Activated T-helper 1 cell treated with anti-CD3 and anti-CD28 coated beads, Interleukin-12 subunit alpha, Interleukin-12 subunit beta, Interleukin-2, Interleukin-4 antibody, amounts not matched to agents 30 ng/mL and 10 ng/mL and 1 ng/mL, durations not matched to agents 14 hours and 24 hours and 36 hours (primary cell): ENCODE measurements at regions not wholly inside any gene's neighbourhood (a gene's known extent, or its start where the extent isn't known, plus 50 kb on each side); places are given as distances from the start of the nearest gene placed in this dataset.

Source experiments
- DNase-seq: peaks from one replicate; pipeline ENCODE4 v3.0.0; 2021; ENCODE audit warnings: low spot score
- H3K27ac Mint-ChIP-seq: one replicate; pipeline ENCODE4 v1.8.0; 2021; ENCODE audit warnings: mild to moderate bottlenecking, mixed read lengths
- H3K27me3 Mint-ChIP-seq: one replicate; pipeline ENCODE4 v1.8.0; 2022; ENCODE audit warnings: mild to moderate bottlenecking, moderate library complexity, mixed read lengths; ENCODE audit not compliant: insufficient read depth
- H3K36me3 Mint-ChIP-seq: one replicate; pipeline ENCODE4 v1.8.0; 2021; ENCODE audit warnings: low read depth, mixed read lengths
- H3K4me1 Mint-ChIP-seq: one replicate; pipeline ENCODE4 v1.8.0; 2021; ENCODE audit warnings: low read depth, mixed read lengths
- H3K4me3 Mint-ChIP-seq: one replicate; pipeline ENCODE4 v1.8.0; 2021; ENCODE audit warnings: mild to moderate bottlenecking, moderate library complexity, mixed read lengths
- H3K9me3 Mint-ChIP-seq: one replicate; pipeline ENCODE4 v1.8.0; 2021; ENCODE audit warnings: mixed read lengths
- intact Hi-C: fragments of 100-400 bp; cut with micrococcal nuclease; formaldehyde crosslinking; loops from one replicate; pipeline ENCODE4 v1.15.1; 2024

DNA sequence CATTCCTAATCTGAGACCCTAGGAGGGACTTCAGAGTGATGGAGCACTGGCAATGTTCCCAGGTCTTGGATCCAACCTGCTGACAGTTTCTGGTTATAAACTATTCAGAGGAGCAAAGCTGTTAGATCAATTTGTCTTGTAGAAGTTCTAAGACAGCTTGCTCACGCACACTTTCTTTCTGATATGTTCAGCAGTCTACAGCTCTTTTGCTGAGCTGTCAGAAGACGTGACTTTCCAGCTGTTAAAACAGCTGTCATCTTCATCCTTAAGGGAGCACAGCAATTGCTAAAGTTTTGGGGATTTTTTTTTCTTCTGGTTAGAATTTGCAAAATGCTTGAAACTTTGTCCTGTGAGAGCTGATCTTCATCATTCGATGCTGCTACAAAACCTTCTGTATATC lies 823.1 kb downstream of the SORCS1 start:
- H3K4me3 Mint-ChIP-seq: no peak overlapping the region
- H3K9me3 Mint-ChIP-seq: no peaks in the 10 kb centered on the region
- intact Hi-C loops: no loop called here
- H3K4me1 Mint-ChIP-seq: no peaks in the 10 kb centered on the region
- no peak overlapping the region for H3K27ac Mint-ChIP-seq
- H3K36me3 Mint-ChIP-seq: no peaks in the 10 kb centered on the region
- H3K27me3 Mint-ChIP-seq: no peaks in the 10 kb centered on the region
- DNase-seq: no peak

DNA sequence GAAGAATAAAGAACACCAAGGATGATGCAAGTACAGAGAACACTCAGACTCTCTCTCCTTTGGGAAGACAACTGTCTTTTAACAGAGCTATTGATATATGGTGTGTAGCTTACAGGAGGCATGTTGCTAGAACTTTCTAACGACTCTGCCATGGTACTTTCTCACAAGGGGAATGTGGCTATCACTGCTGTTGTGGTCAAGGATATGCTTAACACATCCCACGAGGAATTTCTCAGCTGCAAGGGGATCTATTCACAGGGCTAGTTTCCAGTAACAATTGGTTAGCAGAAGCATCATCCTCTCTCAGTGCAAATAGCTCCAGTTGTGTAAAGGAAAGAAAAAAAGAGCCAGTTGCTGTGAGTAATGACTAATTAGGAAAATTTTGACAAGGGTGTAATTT lies 826.0 kb downstream of the SORCS1 start:
- peaks cover 10% of the 10 kb centered on the region for H3K9me3 Mint-ChIP-seq
- H3K4me3 Mint-ChIP-seq: no peak overlapping the region
- no peak for DNase-seq
- no peaks in the 10 kb centered on the region for H3K27me3 Mint-ChIP-seq
- H3K27ac Mint-ChIP-seq: no peak overlapping the region
- intact Hi-C loops: no loop called here
- no peaks in the 10 kb centered on the region for H3K4me1 Mint-ChIP-seq
- H3K36me3 Mint-ChIP-seq: no peaks in the 10 kb centered on the region

DNA sequence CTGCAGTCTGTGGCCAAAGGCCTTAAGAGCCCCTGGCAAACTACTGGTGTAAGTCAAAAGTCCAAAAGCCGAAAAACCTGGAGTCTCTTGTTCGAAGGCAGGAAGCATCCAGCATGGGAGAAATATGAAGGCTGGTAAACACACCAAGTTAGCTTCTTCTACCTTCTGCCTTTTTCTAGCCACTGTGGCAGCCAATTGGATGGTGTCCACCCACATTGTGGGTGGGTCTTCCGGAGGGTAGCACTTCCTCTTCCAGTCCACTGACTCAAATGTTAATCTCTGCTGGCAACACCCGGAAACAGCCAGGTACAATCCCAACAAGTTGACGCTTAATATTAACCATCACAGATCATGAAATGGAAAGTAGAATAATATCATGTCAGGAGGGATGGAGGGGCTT lies 827.6 kb downstream of the SORCS1 start:
- no peaks in the 10 kb centered on the region for H3K4me1 Mint-ChIP-seq
- H3K27me3 Mint-ChIP-seq: no peaks in the 10 kb centered on the region
- intact Hi-C loops: no loop called here
- no peak for DNase-seq
- no peak overlapping the region for H3K27ac Mint-ChIP-seq
- H3K4me3 Mint-ChIP-seq: no peak overlapping the region
- H3K9me3 Mint-ChIP-seq: peaks cover 10% of the 10 kb centered on the region
- no peaks in the 10 kb centered on the region for H3K36me3 Mint-ChIP-seq

- no peaks in the 10 kb centered on the region for H3K4me1 Mint-ChIP-seq
- no peaks in the 10 kb centered on the region for H3K27me3 Mint-ChIP-seq
- no peaks in the 10 kb centered on the region for H3K36me3 Mint-ChIP-seq
- no peak overlapping the region for H3K27ac Mint-ChIP-seq
- intact Hi-C loops: no loop called here
- no peak for DNase-seq
- peaks cover 39% of the 10 kb centered on the region for H3K9me3 Mint-ChIP-seq
- H3K4me3 Mint-ChIP-seq: no peak overlapping the region
Measured at GRCh38 chr10:106327747-106328146, 836.8 kb downstream of the SORCS1 start.

GRCh38 chr10:106320876-106321275 lies 843.6 kb downstream of the SORCS1 start:
- H3K27me3 Mint-ChIP-seq: no peaks in the 10 kb centered on the region
- no peak for DNase-seq
- H3K36me3 Mint-ChIP-seq: no peaks in the 10 kb centered on the region
- H3K4me1 Mint-ChIP-seq: no peaks in the 10 kb centered on the region
- no peak overlapping the region for H3K4me3 Mint-ChIP-seq
- H3K9me3 Mint-ChIP-seq: peaks cover 18% of the 10 kb centered on the region
- intact Hi-C loops: no loop called here
- no peak overlapping the region for H3K27ac Mint-ChIP-seq

DNA sequence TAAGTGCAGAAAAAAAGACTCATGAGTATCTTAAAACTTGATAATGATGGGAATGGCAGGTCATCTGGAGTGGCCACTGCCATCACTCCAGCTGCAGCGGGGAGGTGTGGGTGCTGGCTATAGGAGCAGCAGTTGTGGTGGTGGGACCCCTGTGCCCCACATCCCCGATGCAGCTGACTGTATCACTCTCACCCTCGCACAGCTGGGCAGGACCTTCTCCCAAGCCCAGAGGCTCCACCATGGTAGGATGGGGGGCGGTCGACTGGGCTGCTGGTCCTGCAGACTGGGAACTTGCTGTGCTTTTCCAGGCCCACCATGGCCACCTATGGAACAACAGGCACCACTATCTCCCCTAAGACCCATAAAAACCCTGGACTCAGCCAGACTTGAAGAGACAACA lies 844.4 kb downstream of the SORCS1 start:
- Mint-ChIP-seq H3K4me1 (no peaks in the 10 kb centered on the region), H3K36me3 (no peaks in the 10 kb centered on the region), H3K9me3 (peaks cover 15% of the 10 kb centered on the region), H3K27me3 (no peaks in the 10 kb centered on the region), H3K4me3 (no peak overlapping the region), H3K27ac (no peak overlapping the region)
- intact Hi-C loops: no loop called here
- DNase-seq: no peak

GRCh38 chr10:106317554-106317953 lies 847.0 kb downstream of the SORCS1 start:
- Mint-ChIP-seq H3K27ac (no peak overlapping the region), H3K27me3 (no peaks in the 10 kb centered on the region), H3K36me3 (no peaks in the 10 kb centered on the region), H3K9me3 (peaks cover 10% of the 10 kb centered on the region), H3K4me1 (no peaks in the 10 kb centered on the region), H3K4me3 (no peak overlapping the region)
- no peak for DNase-seq
- intact Hi-C loops: no loop called here

DNA sequence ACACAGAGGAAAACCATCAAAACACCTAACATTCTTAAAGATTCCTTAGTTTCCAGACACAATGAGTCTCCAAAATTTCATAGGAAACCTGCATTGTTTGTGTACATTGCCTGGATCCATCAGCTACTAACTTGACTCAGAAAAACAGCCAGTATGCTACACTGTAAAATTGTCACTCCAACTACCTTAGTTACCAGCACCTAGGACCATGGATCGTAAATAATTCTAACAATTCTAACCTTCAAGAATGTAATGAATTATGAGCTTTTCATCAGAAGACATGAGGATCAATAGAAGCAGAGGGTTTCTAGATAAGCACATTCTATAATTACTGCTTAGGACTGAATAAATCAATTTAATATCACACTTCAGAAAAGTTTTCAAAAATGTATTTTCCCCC lies 851.5 kb downstream of the SORCS1 start:
- no peaks in the 10 kb centered on the region for H3K4me1 Mint-ChIP-seq
- H3K36me3 Mint-ChIP-seq: no peaks in the 10 kb centered on the region
- DNase-seq: no peak
- H3K4me3 Mint-ChIP-seq: no peak overlapping the region
- intact Hi-C loops: no loop called here
- H3K9me3 Mint-ChIP-seq: peaks cover 8% of the 10 kb centered on the region
- no peak overlapping the region for H3K27ac Mint-ChIP-seq
- no peaks in the 10 kb centered on the region for H3K27me3 Mint-ChIP-seq

- Mint-ChIP-seq H3K4me3 (no peak overlapping the region), H3K36me3 (no peaks in the 10 kb centered on the region), H3K9me3 (peaks cover 8% of the 10 kb centered on the region), H3K27me3 (no peaks in the 10 kb centered on the region), H3K4me1 (no peaks in the 10 kb centered on the region), H3K27ac (no peak overlapping the region)
- DNase-seq: no peak
- intact Hi-C loops: no loop called here
Measured at GRCh38 chr10:106312087-106312486, 852.4 kb downstream of the SORCS1 start.

DNA sequence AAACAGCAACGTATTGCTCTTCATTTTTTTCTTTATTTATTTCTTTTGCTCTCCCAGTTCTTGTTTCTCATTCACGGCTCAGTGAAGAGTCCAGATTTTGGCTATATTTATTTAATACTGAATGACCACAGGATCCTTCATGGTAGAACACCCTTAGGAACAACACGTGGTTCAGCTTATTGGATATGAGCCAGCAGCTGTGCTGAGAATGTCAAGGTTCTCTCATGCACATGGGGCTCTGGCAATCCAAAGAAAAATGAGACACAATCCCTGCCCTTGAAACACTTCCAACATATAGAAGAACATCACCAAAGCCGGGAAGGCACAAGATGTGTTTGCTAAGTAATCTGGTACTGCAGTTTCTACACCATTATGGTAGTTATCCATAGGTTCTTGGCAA lies 852.9 kb downstream of the SORCS1 start:
- no peak for DNase-seq
- Mint-ChIP-seq H3K4me3 (no peak overlapping the region), H3K9me3 (peaks cover 8% of the 10 kb centered on the region), H3K27ac (no peak overlapping the region), H3K36me3 (no peaks in the 10 kb centered on the region), H3K27me3 (no peaks in the 10 kb centered on the region), H3K4me1 (no peaks in the 10 kb centered on the region)
- intact Hi-C loops: no loop called here

DNA sequence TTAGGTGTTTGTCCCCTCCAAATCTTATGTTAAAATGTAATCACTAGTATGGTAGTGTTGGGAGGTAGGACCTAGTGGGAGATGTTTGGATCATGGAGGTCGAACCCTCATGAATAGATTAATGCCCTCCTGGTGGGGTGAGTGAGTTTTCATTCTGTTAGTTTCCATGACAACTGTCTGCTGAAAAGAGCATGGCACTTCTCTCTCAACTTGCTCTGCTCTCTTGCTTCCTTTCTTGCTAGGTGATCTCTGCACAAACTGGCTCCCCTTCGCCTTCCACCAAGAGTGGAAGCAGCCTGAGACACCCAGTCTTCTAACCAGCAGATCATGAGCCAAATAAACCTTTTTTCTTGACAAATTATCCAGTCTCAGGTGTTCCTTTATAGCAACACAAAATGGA lies 853.9 kb downstream of the SORCS1 start:
- DNase-seq: no peak
- H3K27ac Mint-ChIP-seq: no peak overlapping the region
- no peaks in the 10 kb centered on the region for H3K4me1 Mint-ChIP-seq
- H3K9me3 Mint-ChIP-seq: peaks cover 8% of the 10 kb centered on the region
- no peaks in the 10 kb centered on the region for H3K36me3 Mint-ChIP-seq
- intact Hi-C loops: no loop called here
- no peaks in the 10 kb centered on the region for H3K27me3 Mint-ChIP-seq
- no peak overlapping the region for H3K4me3 Mint-ChIP-seq

GRCh38 chr10:106309376-106309775 lies 855.1 kb downstream of the SORCS1 start:
- H3K27ac Mint-ChIP-seq: no peak overlapping the region
- H3K9me3 Mint-ChIP-seq: peaks cover 8% of the 10 kb centered on the region
- H3K27me3 Mint-ChIP-seq: no peaks in the 10 kb centered on the region
- no peak for DNase-seq
- intact Hi-C loops: no loop called here
- H3K36me3 Mint-ChIP-seq: no peaks in the 10 kb centered on the region
- H3K4me3 Mint-ChIP-seq: no peak overlapping the region
- no peaks in the 10 kb centered on the region for H3K4me1 Mint-ChIP-seq

DNA sequence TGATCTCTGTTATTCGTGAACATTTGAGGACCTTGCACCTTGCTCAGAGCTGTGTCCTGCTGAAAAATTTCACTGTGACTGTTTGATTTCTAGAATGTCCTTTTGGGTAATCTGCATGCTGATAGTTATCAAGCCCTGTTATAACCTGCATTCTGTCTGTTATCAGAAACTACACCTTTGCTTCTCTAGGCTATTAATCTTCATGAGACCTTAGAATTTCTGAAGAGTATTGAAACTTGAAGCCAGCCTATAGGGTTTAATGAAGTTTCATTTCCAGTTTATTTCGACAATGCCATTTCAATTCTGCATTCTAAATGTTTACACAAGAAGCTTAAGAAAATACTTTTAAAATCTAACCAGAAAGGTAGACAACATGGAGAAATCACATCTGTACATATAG lies 856.2 kb downstream of the SORCS1 start:
- peaks cover 8% of the 10 kb centered on the region for H3K9me3 Mint-ChIP-seq
- DNase-seq: no peak
- no peak overlapping the region for H3K27ac Mint-ChIP-seq
- intact Hi-C loops: no loop called here
- no peaks in the 10 kb centered on the region for H3K4me1 Mint-ChIP-seq
- no peaks in the 10 kb centered on the region for H3K27me3 Mint-ChIP-seq
- H3K36me3 Mint-ChIP-seq: no peaks in the 10 kb centered on the region
- H3K4me3 Mint-ChIP-seq: no peak overlapping the region

DNA sequence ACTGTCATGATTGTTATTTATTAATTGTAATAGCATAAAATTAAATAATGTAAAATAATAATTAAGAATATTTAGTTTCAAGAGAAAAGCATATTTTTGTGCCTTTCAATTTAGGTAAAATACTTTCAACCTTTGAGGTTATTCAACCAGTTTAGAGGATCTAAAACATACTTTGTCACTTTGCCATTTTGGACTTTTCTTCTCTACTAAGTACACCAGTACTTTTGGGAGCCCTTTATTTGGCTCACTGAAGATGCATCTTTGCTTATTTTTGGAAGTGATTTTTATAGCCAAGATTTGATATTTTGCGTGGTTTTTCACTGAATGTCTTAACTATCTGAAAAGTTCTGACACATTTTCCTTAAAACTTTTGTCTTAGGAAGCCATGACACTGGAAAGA lies 860.5 kb downstream of the SORCS1 start:
- intact Hi-C loops: no loop called here
- Mint-ChIP-seq H3K9me3 (no peaks in the 10 kb centered on the region), H3K27me3 (no peaks in the 10 kb centered on the region), H3K4me1 (no peaks in the 10 kb centered on the region), H3K36me3 (no peaks in the 10 kb centered on the region), H3K4me3 (no peak overlapping the region), H3K27ac (no peak overlapping the region)
- DNase-seq: no peak
